NCI-H1105 (cell line): ENCODE measurements at regions not wholly inside any gene's neighbourhood (a gene's known extent, or its start where the extent isn't known, plus 50 kb on each side); places are given as distances from the start of the nearest gene placed in this dataset.

ENCODE experiments used
- DNase-seq: peaks from one replicate; lab custom pipeline; 2025; lab: John Stamatoyannopoulos, UW

- no peak for DNase-seq
Observed at GRCh38 chr12:25827747-25828146, 130.7 kb upstream of the RASSF8 start.

DNA sequence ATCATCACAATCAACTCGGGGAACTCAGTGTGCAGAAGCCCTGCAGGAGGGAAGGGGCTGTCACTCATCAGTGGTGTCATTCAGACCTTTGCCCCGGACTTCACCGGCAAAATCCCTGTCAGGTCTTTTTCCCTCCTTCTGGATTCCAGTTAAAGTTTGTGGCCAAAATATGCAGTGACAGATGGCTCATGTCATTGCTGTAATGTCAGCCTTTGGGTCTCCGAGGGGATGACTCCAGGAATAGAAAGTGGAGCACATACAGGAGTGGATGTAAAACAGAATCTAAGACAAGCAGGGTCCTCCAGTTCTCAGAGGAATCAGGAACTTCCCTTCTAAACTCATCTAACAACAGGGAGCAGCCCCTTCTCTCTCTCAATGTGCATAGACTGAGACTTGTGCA is 130.3 kb upstream of the RASSF8 start:
- DNase-seq: no peak

DNA sequence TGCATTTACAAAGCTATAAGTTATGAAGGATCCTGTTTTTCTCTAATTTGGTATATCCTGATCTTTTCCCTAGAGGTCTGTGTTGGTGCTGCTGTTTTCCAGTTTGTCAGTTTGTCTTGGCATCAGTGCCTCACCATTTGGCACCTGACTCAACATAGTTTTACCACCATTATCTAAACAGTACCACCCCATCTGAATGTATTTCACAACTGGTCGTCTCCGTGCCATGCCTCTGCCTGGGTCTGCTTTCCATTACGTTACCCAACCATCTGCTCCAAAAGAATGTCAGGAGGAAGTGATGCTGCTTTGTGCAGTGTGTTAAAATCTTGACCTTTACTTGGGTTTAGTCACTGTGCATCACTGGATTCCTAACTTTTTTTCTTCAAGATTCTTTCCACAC is 129.3 kb upstream of the RASSF8 start:
- no peak for DNase-seq

GRCh38 chr12:25830456-25830855 is 128.0 kb upstream of the RASSF8 start:
- DNase-seq: no peak

GRCh38 chr12:25833657-25834056 is 124.8 kb upstream of the RASSF8 start:
- DNase-seq: no peak

- no peak for DNase-seq
Observed at GRCh38 chr12:25835385-25835784, 123.1 kb upstream of the RASSF8 start.

GRCh38 chr12:25838007-25838406 is 120.5 kb upstream of the RASSF8 start:
- no peak for DNase-seq

- DNase-seq: no peak
Observed at GRCh38 chr12:25839470-25839869, 119.0 kb upstream of the RASSF8 start.

DNA sequence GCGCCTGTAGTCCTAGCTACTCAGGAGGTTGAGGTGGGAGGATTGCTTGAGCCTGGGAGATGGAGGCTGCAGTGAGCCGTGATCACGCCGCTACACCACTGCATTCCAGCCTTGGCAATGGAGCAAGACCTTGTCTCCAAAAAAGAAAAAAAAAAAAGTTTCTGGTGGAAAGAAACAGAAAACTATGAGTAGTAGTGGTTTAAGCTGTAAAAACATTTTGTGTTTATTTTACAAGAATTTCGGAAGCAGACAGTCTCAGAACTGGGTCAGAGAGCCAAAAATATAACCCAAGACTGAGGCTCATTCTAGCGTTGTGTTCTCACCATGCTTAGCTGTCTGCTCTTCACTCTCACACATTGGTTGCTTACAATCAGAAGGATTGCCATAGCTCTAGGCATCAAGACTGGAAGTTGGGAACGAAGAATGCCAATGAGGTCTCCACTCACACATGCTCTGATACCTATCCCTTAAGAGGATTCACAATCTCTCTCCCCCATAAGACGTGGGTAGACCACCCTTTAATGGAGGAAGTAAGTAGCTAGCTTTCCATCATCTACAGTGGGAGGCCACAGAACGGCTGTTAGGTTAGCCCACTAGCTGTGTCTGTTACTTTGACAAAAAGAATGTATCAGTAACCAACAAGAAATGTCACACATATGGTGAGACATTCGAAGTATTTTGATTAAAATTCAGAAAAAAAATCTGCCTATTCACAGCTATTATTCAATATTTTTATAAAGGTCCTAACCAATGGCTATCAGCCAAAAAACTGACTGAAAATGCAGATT is 117.6 kb upstream of the RASSF8 start:
- no peak for DNase-seq

DNA sequence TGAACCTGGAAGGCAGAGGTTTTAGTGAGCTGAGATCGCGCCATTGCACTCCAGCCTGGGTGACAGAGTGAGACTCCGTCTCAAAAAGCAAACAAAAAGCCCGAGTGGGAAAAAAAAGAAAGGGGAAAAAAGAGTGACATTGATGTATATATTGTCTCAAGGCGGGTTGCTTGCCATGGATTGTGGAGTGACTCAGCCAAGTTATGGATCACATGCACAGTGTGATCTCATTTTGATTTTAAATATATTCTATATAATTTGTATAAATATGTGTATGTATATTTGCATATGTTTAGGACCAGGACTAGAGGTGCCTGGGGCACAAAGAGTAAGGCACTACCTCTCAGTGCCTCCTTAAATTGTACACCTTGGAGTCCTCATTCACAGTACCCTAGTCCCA is 116.2 kb upstream of the RASSF8 start:
- DNase-seq: no peak

DNA sequence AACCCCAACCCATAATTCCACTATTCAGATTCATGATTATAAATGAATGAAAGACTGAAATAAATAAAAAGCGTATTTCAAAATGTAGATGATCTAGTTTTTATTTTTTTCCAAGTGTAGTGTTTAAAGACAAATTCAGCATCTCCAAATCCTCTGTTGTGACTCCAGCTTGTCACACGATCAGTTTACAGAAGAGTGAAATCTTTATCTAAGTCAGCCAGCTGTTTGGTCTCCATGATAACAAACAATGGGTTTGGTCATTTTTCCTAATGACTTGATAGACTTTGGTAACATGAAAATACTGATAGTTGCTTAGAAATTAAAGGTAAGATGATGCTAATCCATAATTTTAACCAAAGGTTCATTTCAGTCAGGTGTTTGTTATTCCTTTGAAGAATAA is 114.5 kb upstream of the RASSF8 start:
- no peak for DNase-seq

GRCh38 chr12:25845415-25845814 is 113.1 kb upstream of the RASSF8 start:
- no peak for DNase-seq

DNA sequence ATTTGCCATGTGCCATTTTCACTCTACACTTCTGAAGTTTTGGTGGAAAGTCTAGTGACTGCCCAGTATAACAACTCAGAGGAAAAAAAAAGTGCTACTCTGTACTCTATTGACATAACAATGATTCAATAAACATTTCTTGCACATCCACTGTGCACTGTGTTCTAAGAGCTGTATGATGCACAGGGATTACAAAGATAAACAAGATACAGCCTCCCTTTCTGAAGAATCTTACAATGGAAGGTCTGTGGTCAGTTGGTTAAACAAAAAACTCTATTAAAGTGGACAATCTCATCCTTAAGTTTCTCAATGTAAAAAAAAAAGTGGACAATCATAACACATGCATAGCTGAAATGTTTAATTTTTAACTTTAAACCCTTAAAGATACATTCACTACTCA is 105.7 kb upstream of the RASSF8 start:
- no peak for DNase-seq

GRCh38 chr12:25853316-25854095 is 105.0 kb upstream of the RASSF8 start:
- DNase-seq: no peak

GRCh38 chr12:25854991-25855390 is 103.5 kb upstream of the RASSF8 start:
- no peak for DNase-seq

- DNase-seq: no peak
Observed at GRCh38 chr12:25855716-25856115, 102.8 kb upstream of the RASSF8 start.

- DNase-seq: no peak
Observed at GRCh38 chr12:25859976-25860375, 98.5 kb upstream of the RASSF8 start.

- no peak for DNase-seq
Observed at GRCh38 chr12:25861226-25861625, 97.3 kb upstream of the RASSF8 start.

DNA sequence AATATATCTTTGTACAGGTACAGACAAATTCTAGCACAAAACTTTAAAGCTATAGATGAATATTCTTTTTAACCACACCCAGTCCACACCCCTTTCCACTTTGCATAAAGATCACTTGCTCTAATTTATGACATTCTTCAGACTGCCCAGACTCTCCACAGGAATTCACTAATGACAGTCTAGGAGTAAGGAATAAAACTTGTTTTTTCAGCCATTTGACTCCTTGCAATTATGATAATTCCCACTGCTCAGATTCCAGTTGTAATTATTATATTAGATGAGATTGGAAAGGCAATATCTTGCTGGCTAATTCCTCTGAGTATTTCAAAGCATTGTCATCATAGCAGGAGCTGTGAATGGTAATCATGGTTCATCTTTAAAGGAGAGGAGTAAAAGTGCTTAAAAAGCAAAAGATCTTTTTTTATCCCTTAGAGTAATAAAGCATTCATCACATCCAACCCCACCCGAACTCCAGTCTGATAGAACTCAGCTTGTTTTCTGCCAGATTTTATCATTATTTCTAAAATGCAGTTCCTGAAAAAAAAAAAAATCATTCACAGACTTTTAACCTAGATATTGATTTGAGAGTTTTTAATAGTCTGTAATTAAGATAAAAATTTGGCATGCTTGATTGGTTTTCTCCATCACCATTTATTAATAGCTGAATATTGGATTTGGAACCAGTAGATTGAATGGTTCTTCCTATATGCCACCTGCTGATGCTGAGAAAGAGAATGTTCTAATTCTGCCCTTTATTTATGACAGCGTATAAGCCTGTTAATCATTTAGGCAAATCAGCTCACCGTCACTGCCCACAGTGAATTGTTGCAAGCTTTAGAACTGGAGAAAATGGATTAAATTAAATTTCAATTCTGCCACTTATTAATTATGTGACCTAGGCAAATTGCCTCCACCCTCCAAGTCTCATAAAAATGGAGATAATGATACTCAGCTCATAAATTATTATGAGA is 93.9 kb upstream of the RASSF8 start:
- no peak for DNase-seq

- DNase-seq: no peak
Observed at GRCh38 chr12:25866586-25867378, 91.7 kb upstream of the RASSF8 start.

GRCh38 chr12:25868193-25868592 is 90.3 kb upstream of the RASSF8 start:
- no peak for DNase-seq

- no peak for DNase-seq
Observed at GRCh38 chr12:25872137-25872536, 86.3 kb upstream of the RASSF8 start.
